Keratinocyte (primary cell): ENCODE measurements at regions not wholly inside any gene's neighbourhood (a gene's known extent, or its start where the extent isn't known, plus 50 kb on each side); places are given as distances from the start of the nearest gene placed in this dataset.

Experiments
- DNase-seq: peaks from one replicate; pipeline ENCODE4 v3.0.0-alpha.2; 2011; ENCODE audit warnings: low read depth, missing footprints, low spot score
- FAIRE-seq: peaks from 2 replicates; lab custom pipeline; 2011; peaks lifted over from hg19 to GRCh38; lab: Jason Lieb, UNC
- H2AFZ ChIP-seq: 2 replicates; pipeline ENCODE4 v1.6.0; 2012; ENCODE audit warnings: low read length, control low read depth, inconsistent platforms; ENCODE audit not compliant: control insufficient read depth
- H3K27ac ChIP-seq: 2 replicates; pipeline ENCODE4 v1.5.1; 2011; ENCODE audit warnings: low read length; ENCODE audit not compliant: control insufficient read depth, insufficient read depth
- H3K27me3 ChIP-seq: 3 replicates; pipeline ENCODE4 v1.6.0; 2011; ENCODE audit warnings: low read length; ENCODE audit not compliant: control insufficient read depth, insufficient read depth; ENCODE audit errors: extremely low read depth
- H3K36me3 ChIP-seq, 2 experiments: 2 replicates in 1 of 2; 3 replicates in 1 of 2; pipeline ENCODE4 v1.5.1; 2011; ENCODE audit warnings: low read length in 2 of 2, mild to moderate bottlenecking in 1 of 2; ENCODE audit not compliant: control insufficient read depth in 2 of 2, insufficient read depth in 2 of 2; ENCODE audit errors: extremely low read depth in 1 of 2
- H3K4me1 ChIP-seq: 3 replicates; pipeline ENCODE4 v1.5.1; 2011; ENCODE audit warnings: low read length; ENCODE audit not compliant: control insufficient read depth, insufficient read depth; ENCODE audit errors: extremely low read depth
- H3K4me2 ChIP-seq: 3 replicates; pipeline ENCODE4 v1.6.0; 2011; ENCODE audit warnings: low read depth, low read length; ENCODE audit not compliant: control insufficient read depth, insufficient read depth; ENCODE audit errors: extremely low read depth
- H3K4me3 ChIP-seq, 3 experiments: fragments of 200-600 bp in 1 of 3; sonication (generic) in 1 of 3; 2 replicates in 2 of 3; 3 replicates in 1 of 3; pipeline ENCODE4 v1.5.1; 2011 to 2016; ENCODE audit warnings: low read length in 3 of 3, mild to moderate bottlenecking in 3 of 3, control low read depth in 2 of 3, inconsistent platforms in 1 of 3, low read depth in 1 of 3, mixed read lengths in 1 of 3, mixed run types in 1 of 3, moderate library complexity in 1 of 3; ENCODE audit not compliant: control insufficient read depth in 2 of 3, insufficient read depth in 2 of 3; ENCODE audit errors: extremely low read depth in 1 of 3
- H3K79me2 ChIP-seq: 2 replicates; pipeline ENCODE4 v1.6.0; 2012; ENCODE audit warnings: low read length; ENCODE audit not compliant: control insufficient read depth, insufficient read depth
- H3K9ac ChIP-seq: 3 replicates; pipeline ENCODE4 v1.6.0; 2011; ENCODE audit warnings: low read length; ENCODE audit not compliant: control insufficient read depth, insufficient read depth; ENCODE audit errors: extremely low read depth
- H3K9me1 ChIP-seq: 3 replicates; pipeline ENCODE4 v1.6.0; 2011; ENCODE audit warnings: low read length; ENCODE audit not compliant: control insufficient read depth, insufficient read depth; ENCODE audit errors: extremely low read depth
- H3K9me3 ChIP-seq: 2 replicates; pipeline ENCODE4 v1.5.1; 2012; ENCODE audit warnings: low read depth, low read length; ENCODE audit not compliant: control insufficient read depth
- H4K20me1 ChIP-seq: 3 replicates; pipeline ENCODE4 v1.6.0; 2011; ENCODE audit warnings: low read length; ENCODE audit not compliant: control insufficient read depth, insufficient read depth; ENCODE audit errors: extremely low read depth
- EZH2 ChIP-seq: IDR thresholded peaks from one replicate; pipeline ENCODE4 v1.6.1; 2012; ENCODE audit warnings: inconsistent platforms, mild to moderate bottlenecking, low read length, moderate library complexity
- dilution Hi-C: fragments of 300-500 bp; cut with MboI; formaldehyde crosslinking; loops from one replicate; pipeline ENCODE4 v1.7.0; 2020; ENCODE audit warnings: low sequenced_read_pairs; ENCODE audit not compliant: extremely low pct_ligation_motif_present
- TF ChIP-seq, protein P1 (sequence below), 3 experiments: IDR thresholded peaks in 1 of 3; conservative IDR thresholded peaks in 1 of 3; optimal IDR thresholded peaks in 1 of 3; 2 replicates in 2 of 3; 3 replicates in 1 of 3; pipeline versions ENCODE3 to v1.5.1; 2011; ENCODE audit warnings: low read length in 3 of 3, mild to moderate bottlenecking in 3 of 3, moderate library complexity in 2 of 3, control low read depth in 1 of 3, inconsistent platforms in 1 of 3; ENCODE audit not compliant: insufficient read depth in 2 of 3; ENCODE audit errors: extremely low read depth in 1 of 3

GRCh38 chr10:131638880-131639278 is 261.9 kb upstream of the PPP2R2D start:
- no peaks in the 10 kb centered on the region for H4K20me1 ChIP-seq
- H3K9me3 ChIP-seq, result peaks cover 12% of the 10 kb centered on the region
- no peak for TF ChIP-seq EZH2
- TF ChIP-seq, protein P1, sequence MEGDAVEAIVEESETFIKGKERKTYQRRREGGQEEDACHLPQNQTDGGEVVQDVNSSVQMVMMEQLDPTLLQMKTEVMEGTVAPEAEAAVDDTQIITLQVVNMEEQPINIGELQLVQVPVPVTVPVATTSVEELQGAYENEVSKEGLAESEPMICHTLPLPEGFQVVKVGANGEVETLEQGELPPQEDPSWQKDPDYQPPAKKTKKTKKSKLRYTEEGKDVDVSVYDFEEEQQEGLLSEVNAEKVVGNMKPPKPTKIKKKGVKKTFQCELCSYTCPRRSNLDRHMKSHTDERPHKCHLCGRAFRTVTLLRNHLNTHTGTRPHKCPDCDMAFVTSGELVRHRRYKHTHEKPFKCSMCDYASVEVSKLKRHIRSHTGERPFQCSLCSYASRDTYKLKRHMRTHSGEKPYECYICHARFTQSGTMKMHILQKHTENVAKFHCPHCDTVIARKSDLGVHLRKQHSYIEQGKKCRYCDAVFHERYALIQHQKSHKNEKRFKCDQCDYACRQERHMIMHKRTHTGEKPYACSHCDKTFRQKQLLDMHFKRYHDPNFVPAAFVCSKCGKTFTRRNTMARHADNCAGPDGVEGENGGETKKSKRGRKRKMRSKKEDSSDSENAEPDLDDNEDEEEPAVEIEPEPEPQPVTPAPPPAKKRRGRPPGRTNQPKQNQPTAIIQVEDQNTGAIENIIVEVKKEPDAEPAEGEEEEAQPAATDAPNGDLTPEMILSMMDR (optimal IDR thresholded peaks at IDR 0.05 in 1 of 3, IDR thresholded peaks at IDR 0.05 in 1 of 3, conservative IDR thresholded peaks at IDR 0.05 in 1 of 3; ENCODE audit: extremely low read depth in 1 of 3, insufficient read depth in 2 of 3, low read length in 3 of 3), result no peak
- no peak overlapping the region for H3K27ac ChIP-seq
- H3K79me2 ChIP-seq, result no peaks in the 10 kb centered on the region
- no peak for FAIRE-seq
- H3K9me1 ChIP-seq, result no peaks in the 10 kb centered on the region
- H3K4me2 ChIP-seq, result no peak overlapping the region
- H3K4me3 ChIP-seq, result no peak overlapping the region
- no peak overlapping the region for H2AFZ ChIP-seq
- dilution Hi-C loops, result no loop called here
- no peaks in the 10 kb centered on the region for H3K27me3 ChIP-seq
- H3K36me3 ChIP-seq, result no peaks in the 10 kb centered on the region
- no peak overlapping the region for H3K9ac ChIP-seq
- DNase-seq, result no peak
- no peaks in the 10 kb centered on the region for H3K4me1 ChIP-seq

DNA sequence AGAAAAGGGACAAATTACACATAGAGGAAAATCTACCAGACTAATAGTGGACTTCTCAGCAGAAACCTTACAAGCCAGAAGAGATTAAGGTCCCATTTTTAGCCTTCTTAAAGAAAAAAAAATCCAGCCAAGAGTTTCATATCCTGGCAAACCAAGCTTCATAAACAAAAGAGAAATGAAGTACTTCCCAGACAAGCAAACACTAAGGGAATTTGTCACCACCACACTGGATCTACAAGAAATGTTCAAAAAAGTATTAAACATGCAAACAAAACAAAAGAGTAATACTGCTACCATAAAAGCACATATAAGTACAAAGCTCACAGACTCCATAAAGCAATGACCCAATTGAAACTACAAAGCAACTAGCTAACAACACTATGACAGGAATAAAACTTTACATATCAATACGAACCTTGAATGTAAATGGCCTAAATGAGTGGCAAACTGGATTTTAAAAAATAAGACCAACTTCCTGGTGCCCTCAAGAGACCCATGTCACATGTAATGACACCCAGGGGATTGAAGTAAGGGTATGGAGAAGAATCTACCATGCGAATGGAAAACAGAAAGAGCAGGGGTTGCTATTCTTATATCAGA is 260.7 kb upstream of the PPP2R2D start:
- Histone ChIP-seq H3K79me2 (no peaks in the 10 kb centered on the region), H3K9me1 (no peaks in the 10 kb centered on the region), H4K20me1 (no peaks in the 10 kb centered on the region), H3K9ac (no peak overlapping the region), H3K27ac (no peak overlapping the region), H2AFZ (no peak overlapping the region), H3K27me3 (no peaks in the 10 kb centered on the region), H3K4me1 (no peaks in the 10 kb centered on the region), H3K4me2 (no peak overlapping the region), H3K9me3 (peaks cover 12% of the 10 kb centered on the region), H3K36me3 (no peaks in the 10 kb centered on the region), H3K4me3 (no peak overlapping the region)
- TF ChIP-seq, protein P1 (optimal IDR thresholded peaks at IDR 0.05 in 1 of 3, IDR thresholded peaks at IDR 0.05 in 1 of 3, conservative IDR thresholded peaks at IDR 0.05 in 1 of 3; ENCODE audit: extremely low read depth in 1 of 3, insufficient read depth in 2 of 3, low read length in 3 of 3), result no peak
- TF ChIP-seq EZH2, result no peak
- no peak for DNase-seq
- FAIRE-seq, result no peak
- dilution Hi-C loops, result no loop called here
